Thyroid gland (tissue), 4 donors: ENCODE measurements at regions not wholly inside any gene's neighbourhood (a gene's known extent, or its start where the extent isn't known, plus 50 kb on each side); places are given as distances from the start of the nearest gene placed in this dataset.

Source experiments
- DNase-seq, 2 donors: peaks; one replicate each; pipeline ENCODE4 v3.0.0-alpha.2; 2019
- H3K27ac ChIP-seq, 3 donors: fragments of 200-600 bp; sonication (generic); 1 replicate in 2 of 3; 2 replicates in 1 of 3; pipeline ENCODE4 v1.5.1; 2016 to 2019; ENCODE audit warnings: mild to moderate bottlenecking in 1 of 3, moderate library complexity in 1 of 3
- H3K27me3 ChIP-seq: fragments of 200-600 bp; sonication (generic); one replicate; pipeline ENCODE4 v1.5.1; 2019
- H3K36me3 ChIP-seq, 2 donors: fragments of 200-600 bp; sonication (generic); one replicate each; pipeline ENCODE4 v1.5.1; 2016 to 2019
- H3K4me1 ChIP-seq, 2 donors: fragments of 200-600 bp; sonication (generic); one replicate each; pipeline ENCODE4 v1.5.1; 2017 to 2019
- H3K4me3 ChIP-seq, 3 donors: fragments of 200-600 bp; sonication (generic); replicated peaks in 1 of 3; 1 replicate in 2 of 3; 2 replicates in 1 of 3; pipeline ENCODE4 v1.5.1; 2016; ENCODE audit warnings: mild to moderate bottlenecking in 1 of 3
- H3K9me3 ChIP-seq: fragments of 200-600 bp; sonication (generic); one replicate; pipeline ENCODE4 v1.5.1; 2017
- POLR2A ChIP-seq, 2 donors: fragments of 450-650 bp; IDR thresholded peaks; one replicate each; pipeline ENCODE4 v1.6.1; 2017; ENCODE audit warnings: antibody characterized with exemption in 2 of 2, mild to moderate bottlenecking in 2 of 2, moderate library complexity in 1 of 2
- WGBS, 2 donors: methylation state at CpG; one replicate each; pipeline ENCODE4 v1.1.5; 2017; 5-methylcytosine and 5-hydroxymethylcytosine counted together
- intact Hi-C: fragments of 100-400 bp; cut with DNase I; formaldehyde crosslinking; loops from one replicate; pipeline ENCODE4 v1.15.1; 2023
- TF ChIP-seq, protein P1 (sequence below), 6 experiments: fragments of 200-600 bp in 3 of 6; fragments of 450-650 bp in 3 of 6; sonication (generic) in 3 of 6; IDR thresholded peaks; one replicate each; pipeline ENCODE4 v1.5.1; 2016 to 2019; ENCODE audit warnings: antibody characterized with exemption in 6 of 6, mild to moderate bottlenecking in 2 of 6, inconsistent platforms in 1 of 6, moderate library complexity in 1 of 6

DNA sequence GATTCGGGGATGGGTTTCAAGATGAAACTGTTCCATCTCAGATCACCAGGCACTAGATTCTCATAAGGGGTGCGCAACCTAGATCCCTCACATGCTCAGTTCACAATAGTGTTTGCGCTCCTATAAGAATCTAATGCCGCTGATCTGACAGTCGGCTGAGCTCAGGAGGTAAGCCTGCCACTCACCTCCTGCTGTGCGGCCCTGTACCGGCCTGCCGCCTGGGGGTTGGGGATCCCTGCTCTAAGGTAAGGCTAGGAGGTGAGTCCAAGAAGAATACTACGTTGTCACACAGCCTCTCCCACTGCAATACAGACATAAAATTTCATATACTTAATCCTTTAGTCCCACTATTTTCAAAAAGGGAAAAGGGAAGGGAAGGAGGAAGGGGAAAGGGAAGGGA lies 213.4 kb upstream of the HCCS start:
- Histone ChIP-seq H3K27me3 (no peaks in the 10 kb centered on the region), H3K4me1 (no peaks in the 10 kb centered on the region), H3K9me3 (no peaks in the 10 kb centered on the region), H3K4me3 (no peak overlapping the region), H3K27ac (no peak overlapping the region), H3K36me3 (no peaks in the 10 kb centered on the region)
- DNase-seq: no peak
- intact Hi-C loops: no loop called here
- TF ChIP-seq POLR2A (IDR thresholded peaks at IDR 0.05): no peak
- TF ChIP-seq, protein P1, sequence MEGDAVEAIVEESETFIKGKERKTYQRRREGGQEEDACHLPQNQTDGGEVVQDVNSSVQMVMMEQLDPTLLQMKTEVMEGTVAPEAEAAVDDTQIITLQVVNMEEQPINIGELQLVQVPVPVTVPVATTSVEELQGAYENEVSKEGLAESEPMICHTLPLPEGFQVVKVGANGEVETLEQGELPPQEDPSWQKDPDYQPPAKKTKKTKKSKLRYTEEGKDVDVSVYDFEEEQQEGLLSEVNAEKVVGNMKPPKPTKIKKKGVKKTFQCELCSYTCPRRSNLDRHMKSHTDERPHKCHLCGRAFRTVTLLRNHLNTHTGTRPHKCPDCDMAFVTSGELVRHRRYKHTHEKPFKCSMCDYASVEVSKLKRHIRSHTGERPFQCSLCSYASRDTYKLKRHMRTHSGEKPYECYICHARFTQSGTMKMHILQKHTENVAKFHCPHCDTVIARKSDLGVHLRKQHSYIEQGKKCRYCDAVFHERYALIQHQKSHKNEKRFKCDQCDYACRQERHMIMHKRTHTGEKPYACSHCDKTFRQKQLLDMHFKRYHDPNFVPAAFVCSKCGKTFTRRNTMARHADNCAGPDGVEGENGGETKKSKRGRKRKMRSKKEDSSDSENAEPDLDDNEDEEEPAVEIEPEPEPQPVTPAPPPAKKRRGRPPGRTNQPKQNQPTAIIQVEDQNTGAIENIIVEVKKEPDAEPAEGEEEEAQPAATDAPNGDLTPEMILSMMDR (IDR thresholded peaks at IDR 0.05): no peak
- WGBS, 2 donors: 91 to 93% methylated on average over 5 to 6 of the region's 9 CpGs

DNA sequence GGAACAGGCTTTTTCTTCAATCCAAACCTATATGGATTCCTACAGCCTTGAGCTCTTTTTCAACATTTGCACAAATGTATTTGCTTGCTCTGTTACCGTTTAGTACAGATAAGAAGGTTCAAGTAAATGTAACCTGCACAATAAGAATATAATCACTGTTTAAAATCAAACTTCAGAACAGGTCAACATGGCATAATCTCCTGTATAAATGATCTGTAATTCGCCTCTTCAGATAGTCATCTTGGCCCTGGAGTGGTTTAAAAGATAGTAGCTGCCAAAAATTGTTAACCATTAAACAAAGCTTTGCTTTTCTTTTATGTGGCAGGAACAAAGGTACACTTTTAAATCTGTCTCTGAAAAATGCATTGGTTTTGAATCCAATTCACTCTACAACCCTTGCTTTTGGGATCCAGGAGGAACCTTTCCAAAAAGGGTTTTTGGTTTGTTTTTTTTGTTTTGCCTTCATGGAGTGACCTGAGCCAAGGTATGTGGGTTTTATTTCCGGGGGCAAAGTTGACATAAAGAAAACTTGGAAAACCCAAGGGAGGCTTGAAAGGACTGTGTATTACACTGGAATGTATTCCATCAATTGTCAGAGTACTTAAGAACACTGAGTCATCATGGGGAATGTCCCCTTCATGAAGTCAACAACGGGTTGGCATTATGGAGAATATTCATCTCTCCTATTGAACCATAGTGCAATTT lies 210.4 kb upstream of the HCCS start:
- WGBS, 2 donors: 28 to 36% methylated on average over 4 of the region's 4 CpGs
- Histone ChIP-seq H3K27ac (no peak overlapping the region), H3K4me3 (no peak overlapping the region), H3K9me3 (no peaks in the 10 kb centered on the region), H3K27me3 (no peaks in the 10 kb centered on the region), H3K36me3 (no peaks in the 10 kb centered on the region), H3K4me1 (no peaks in the 10 kb centered on the region)
- intact Hi-C loops: no loop called here
- DNase-seq: no peak
- no peak for TF ChIP-seq POLR2A (IDR thresholded peaks at IDR 0.05)
- TF ChIP-seq, protein P1 (IDR thresholded peaks at IDR 0.05): no peak

DNA sequence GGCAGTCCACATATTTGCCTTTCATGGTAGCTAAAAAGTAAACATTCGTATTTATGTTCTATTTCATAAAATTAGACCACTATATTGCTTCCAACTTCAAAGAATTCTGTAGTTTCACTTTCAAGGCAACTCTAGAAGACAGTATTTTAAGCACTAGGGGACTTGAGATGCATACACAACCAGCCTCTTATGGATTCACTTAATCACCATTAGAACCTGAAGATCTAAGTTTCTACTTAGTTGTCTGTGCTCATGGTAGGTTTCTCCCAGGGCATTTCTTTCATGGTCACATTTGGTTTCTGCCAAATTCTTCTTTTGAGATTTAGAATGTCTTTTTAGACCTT lies 209.9 kb upstream of the HCCS start:
- intact Hi-C loops: no loop called here
- no peak for DNase-seq
- 82 to 86% methylated on average over 1 of the region's 1 CpG for WGBS, 2 donors
- H3K4me1 ChIP-seq: no peaks in the 10 kb centered on the region
- no peak for TF ChIP-seq POLR2A (IDR thresholded peaks at IDR 0.05)
- TF ChIP-seq, protein P1 (IDR thresholded peaks at IDR 0.05): no peak
- H3K36me3 ChIP-seq: no peaks in the 10 kb centered on the region
- no peak overlapping the region for H3K27ac ChIP-seq
- H3K9me3 ChIP-seq: no peaks in the 10 kb centered on the region
- H3K27me3 ChIP-seq: no peaks in the 10 kb centered on the region
- H3K4me3 ChIP-seq: no peak overlapping the region

DNA sequence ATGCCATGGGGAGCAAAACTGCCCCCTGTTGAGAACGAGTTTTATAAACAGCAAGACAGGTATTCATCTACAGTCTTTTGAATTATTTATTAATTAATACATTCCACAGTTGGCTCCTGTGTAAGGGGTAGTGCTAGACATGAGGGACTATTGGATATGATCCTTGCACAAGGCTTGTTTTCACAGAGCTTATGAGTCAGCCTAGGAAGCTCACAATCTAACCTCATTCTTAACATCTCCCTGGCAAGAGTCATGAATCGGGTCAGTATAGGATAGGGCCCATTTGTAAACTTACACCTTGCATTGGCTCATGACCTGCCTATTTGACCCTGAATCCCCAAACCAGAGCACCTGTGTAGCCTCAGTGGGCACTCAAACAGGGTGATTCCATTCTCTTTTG lies 209.1 kb upstream of the HCCS start:
- no peaks in the 10 kb centered on the region for H3K27me3 ChIP-seq
- H3K27ac ChIP-seq: no peak overlapping the region
- no peaks in the 10 kb centered on the region for H3K9me3 ChIP-seq
- no peaks in the 10 kb centered on the region for H3K36me3 ChIP-seq
- no peak for DNase-seq
- TF ChIP-seq, protein P1 (IDR thresholded peaks at IDR 0.05): no peak
- TF ChIP-seq POLR2A (IDR thresholded peaks at IDR 0.05): no peak
- no peaks in the 10 kb centered on the region for H3K4me1 ChIP-seq
- 94 to 100% methylated on average over 2 of the region's 2 CpGs for WGBS, 2 donors
- no peak overlapping the region for H3K4me3 ChIP-seq
- intact Hi-C loops: no loop called here

DNA sequence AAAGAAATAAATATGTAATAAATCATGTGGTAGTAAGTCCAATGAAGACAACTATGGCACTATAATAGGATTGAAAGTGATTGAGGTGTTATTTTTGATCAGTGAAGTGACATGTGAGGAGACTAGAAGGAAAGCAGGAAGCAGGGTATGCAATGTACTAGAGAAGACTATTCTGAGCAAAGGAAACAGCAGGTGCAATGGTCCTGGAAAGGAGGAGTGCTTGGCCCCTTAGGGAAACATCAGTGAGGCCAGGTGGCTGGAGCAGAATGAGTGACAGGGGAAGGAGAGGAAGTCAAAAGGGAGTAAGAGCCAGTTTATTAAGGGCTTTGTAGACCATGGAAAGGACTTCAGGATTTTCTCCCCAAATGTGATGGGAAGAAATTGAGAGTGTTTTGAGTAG lies 207.6 kb upstream of the HCCS start:
- H3K4me3 ChIP-seq: no peak overlapping the region
- TF ChIP-seq POLR2A (IDR thresholded peaks at IDR 0.05): no peak
- TF ChIP-seq, protein P1 (IDR thresholded peaks at IDR 0.05): no peak
- no peaks in the 10 kb centered on the region for H3K27me3 ChIP-seq
- no peaks in the 10 kb centered on the region for H3K36me3 ChIP-seq
- intact Hi-C loops: no loop called here
- no peaks in the 10 kb centered on the region for H3K9me3 ChIP-seq
- no peaks in the 10 kb centered on the region for H3K4me1 ChIP-seq
- H3K27ac ChIP-seq: no peak overlapping the region
- no peak for DNase-seq
